H1 (cell line): ENCODE measurements at regions not wholly inside any gene's neighbourhood (a gene's known extent, or its start where the extent isn't known, plus 50 kb on each side); places are given as distances from the start of the nearest gene placed in this dataset.

Source experiments
- ASH2L ChIP-seq: fragments of 200-600, 300-600 bp; sonication (generic); IDR thresholded peaks from one replicate; pipeline ENCODE4 v1.7.1; 2017; ENCODE audit warnings: low read length
- CHD2 ChIP-seq: IDR thresholded peaks from 2 replicates; pipeline ENCODE4 v1.6.1; 2012; ENCODE audit warnings: low read length, improper control_type of control experiment
- HDAC6 ChIP-seq: IDR thresholded peaks from one replicate; pipeline ENCODE4 v1.7.1; 2012; ENCODE audit warnings: low read depth, mild to moderate bottlenecking, inconsistent platforms, low read length, moderate library complexity
- JUN ChIP-seq: IDR thresholded peaks from 2 replicates; pipeline ENCODE4 v1.6.1; 2011; ENCODE audit warnings: low read depth, mild to moderate bottlenecking, improper control_type of control experiment, low read length
- JUND ChIP-seq: IDR thresholded peaks from 2 replicates; pipeline ENCODE4 v1.6.1; 2011; ENCODE audit warnings: mild to moderate bottlenecking, improper control_type of control experiment, low read length
- POLR2A ChIP-seq, 2 experiments: IDR thresholded peaks; 1 replicate in 1 of 2; 2 replicates in 1 of 2; pipeline ENCODE4 v1.6.1; 2011; ENCODE audit warnings: low read depth in 2 of 2, low read length in 2 of 2, mild to moderate bottlenecking in 2 of 2; ENCODE audit errors: control extremely low read depth in 1 of 2
- TAF1 ChIP-seq: IDR thresholded peaks from 2 replicates; pipeline ENCODE4 v1.6.1; 2011; ENCODE audit warnings: mild to moderate bottlenecking, low read depth, low read length
- TBP ChIP-seq: IDR thresholded peaks from 2 replicates; pipeline ENCODE4 v1.6.1; 2011; ENCODE audit warnings: low read depth, low read length, improper control_type of control experiment
- ZNF274 ChIP-seq: IDR thresholded peaks from 2 replicates; pipeline ENCODE4 v1.7.0; 2012; ENCODE audit warnings: low read length, borderline replicate concordance; ENCODE audit errors: extremely low read depth
- TF ChIP-seq, protein P1 (sequence below), 3 experiments: IDR thresholded peaks; 1 replicate in 2 of 3; 2 replicates in 1 of 3; pipeline versions ENCODE4 v1.5.1 to v1.6.1; 2011; ENCODE audit warnings: low read length in 3 of 3, mild to moderate bottlenecking in 3 of 3, inconsistent platforms in 2 of 3, low read depth in 1 of 3, moderate library complexity in 1 of 3; ENCODE audit not compliant: insufficient read depth in 1 of 3; ENCODE audit errors: control extremely low read depth in 1 of 3

DNA sequence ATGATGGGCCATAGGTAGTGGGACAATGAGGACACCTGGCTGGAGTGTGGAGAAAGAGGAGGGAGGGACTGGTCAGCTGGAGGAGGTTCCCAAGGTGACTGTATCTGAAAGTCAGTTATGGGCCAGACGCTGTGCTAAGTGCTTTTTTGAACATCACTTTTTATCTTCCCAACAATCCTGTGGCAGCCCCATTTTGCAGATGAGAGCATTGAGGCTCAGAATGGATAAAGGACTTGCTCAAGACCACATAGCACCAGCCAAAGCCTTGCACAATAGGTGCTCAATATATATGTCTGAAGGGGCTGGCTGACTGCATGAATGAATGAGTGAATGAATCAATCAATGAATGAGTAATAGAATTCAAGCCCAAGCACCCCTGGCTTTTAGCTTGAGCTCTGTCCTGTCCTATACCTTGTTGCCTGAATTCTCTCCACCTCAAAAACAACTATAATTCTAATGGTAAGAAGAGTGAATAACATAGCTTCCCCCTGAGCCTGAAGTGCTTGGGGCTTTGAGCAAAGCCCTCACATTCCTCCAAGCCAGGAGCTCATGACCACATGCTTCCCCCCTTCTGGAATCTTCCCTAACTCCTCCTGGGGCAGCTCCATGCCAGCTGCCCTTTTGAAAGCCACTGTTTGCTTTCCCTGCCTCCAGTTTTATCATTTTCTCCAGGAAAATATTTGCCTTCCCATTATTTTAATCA lies 150.9 kb downstream of the RPLP1 start:
- TF ChIP-seq TBP (no peak), POLR2A (IDR thresholded peaks at IDR 0.05; ENCODE audit: control extremely low read depth in 1 of 2, low read depth in 2 of 2, low read length in 2 of 2) (no peak), ZNF274 (no peak), JUND (no peak), ASH2L (no peak), TAF1 (no peak), JUN (no peak), CHD2 (no peak), HDAC6 (no peak)
- TF ChIP-seq, protein P1, sequence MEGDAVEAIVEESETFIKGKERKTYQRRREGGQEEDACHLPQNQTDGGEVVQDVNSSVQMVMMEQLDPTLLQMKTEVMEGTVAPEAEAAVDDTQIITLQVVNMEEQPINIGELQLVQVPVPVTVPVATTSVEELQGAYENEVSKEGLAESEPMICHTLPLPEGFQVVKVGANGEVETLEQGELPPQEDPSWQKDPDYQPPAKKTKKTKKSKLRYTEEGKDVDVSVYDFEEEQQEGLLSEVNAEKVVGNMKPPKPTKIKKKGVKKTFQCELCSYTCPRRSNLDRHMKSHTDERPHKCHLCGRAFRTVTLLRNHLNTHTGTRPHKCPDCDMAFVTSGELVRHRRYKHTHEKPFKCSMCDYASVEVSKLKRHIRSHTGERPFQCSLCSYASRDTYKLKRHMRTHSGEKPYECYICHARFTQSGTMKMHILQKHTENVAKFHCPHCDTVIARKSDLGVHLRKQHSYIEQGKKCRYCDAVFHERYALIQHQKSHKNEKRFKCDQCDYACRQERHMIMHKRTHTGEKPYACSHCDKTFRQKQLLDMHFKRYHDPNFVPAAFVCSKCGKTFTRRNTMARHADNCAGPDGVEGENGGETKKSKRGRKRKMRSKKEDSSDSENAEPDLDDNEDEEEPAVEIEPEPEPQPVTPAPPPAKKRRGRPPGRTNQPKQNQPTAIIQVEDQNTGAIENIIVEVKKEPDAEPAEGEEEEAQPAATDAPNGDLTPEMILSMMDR (IDR thresholded peaks at IDR 0.05; ENCODE audit: control extremely low read depth in 1 of 3, insufficient read depth in 1 of 3, low read depth in 1 of 3, low read length in 3 of 3), result no peak
